KOPT-K1 (cell line): ENCODE measurements at regions not wholly inside any gene's neighbourhood (a gene's known extent, or its start where the extent isn't known, plus 50 kb on each side); places are given as distances from the start of the nearest gene placed in this dataset.
"Not testable (repeated sequence)": the region's sequence is repeated elsewhere in the genome, so short reads cannot be mapped to it uniquely, and the experiment has no call there.

Experiments
- H3K27ac ChIP-seq: fragments of 200-600 bp; sonication (generic); 2 replicates; pipeline ENCODE4 v1.5.1; 2016; ENCODE audit warnings: antibody characterized with exemption, mild to moderate bottlenecking, low read depth, low read length; ENCODE audit not compliant: poor library complexity, severe bottlenecking
- H3K36me3 ChIP-seq: fragments of 200-600 bp; sonication (generic); 2 replicates; pipeline ENCODE4 v1.5.1; 2017; ENCODE audit warnings: antibody characterized with exemption, mild to moderate bottlenecking, low read length, moderate library complexity; ENCODE audit not compliant: insufficient read depth
- H3K9me3 ChIP-seq: fragments of 200-600 bp; sonication (generic); 2 replicates; pipeline ENCODE4 v1.5.1; 2017; ENCODE audit warnings: antibody characterized with exemption, low read length, mild to moderate bottlenecking; ENCODE audit not compliant: insufficient read depth, poor library complexity, severe bottlenecking

GRCh38 chr1:761791-762190 is 75.3 kb upstream of the OR4F16 start:
- not testable (repeated sequence) for H3K27ac ChIP-seq, H3K9me3 ChIP-seq, H3K36me3 ChIP-seq

GRCh38 chr1:771449-771848 is 85.0 kb upstream of the OR4F16 start:
- not testable (repeated sequence) for H3K27ac ChIP-seq, H3K9me3 ChIP-seq, H3K36me3 ChIP-seq

DNA sequence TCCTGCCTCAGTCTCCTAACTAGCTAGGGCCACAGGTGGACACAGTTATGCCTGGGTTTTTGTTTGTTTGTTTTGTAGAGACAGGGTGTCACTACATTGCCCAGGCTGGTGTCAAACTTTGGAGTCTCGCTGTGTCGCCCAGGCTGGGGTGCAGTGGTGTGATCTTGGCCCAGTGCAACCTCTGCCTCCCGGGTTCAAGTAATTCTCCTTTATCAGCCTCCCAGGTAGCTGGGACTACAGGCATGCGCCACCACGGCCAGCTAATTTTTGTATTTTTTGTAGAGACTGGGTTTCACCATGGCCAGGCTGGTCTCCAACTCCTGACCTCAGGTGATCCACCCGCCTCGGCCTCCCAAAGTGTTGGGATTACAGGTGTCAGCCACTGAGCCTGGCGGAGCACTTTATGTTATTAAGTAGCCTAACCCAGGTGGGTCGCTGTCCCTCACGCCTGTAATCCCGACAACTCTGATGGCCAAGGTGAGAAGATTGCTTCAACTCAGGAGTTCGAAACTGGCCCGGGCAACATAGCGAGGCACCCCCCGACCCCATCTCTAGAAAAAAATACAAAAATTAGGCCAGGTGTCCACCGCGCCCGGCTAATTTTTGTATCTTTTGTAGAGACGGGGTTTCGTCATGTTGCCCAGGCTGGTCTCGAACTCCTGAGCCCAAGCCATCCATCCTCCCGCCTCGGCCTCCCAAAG is 91.2 kb upstream of the OR4F16 start:
- H3K36me3 ChIP-seq, H3K9me3 ChIP-seq: not testable (repeated sequence)
- peak overlapping the region; percentile 70 for H3K27ac ChIP-seq

GRCh38 chr1:778451-779278 is 92.2 kb upstream of the OR4F16 start:
- H3K27ac ChIP-seq, result peak overlapping the region; percentile 70
- H3K9me3 ChIP-seq, H3K36me3 ChIP-seq: not testable (repeated sequence)

DNA sequence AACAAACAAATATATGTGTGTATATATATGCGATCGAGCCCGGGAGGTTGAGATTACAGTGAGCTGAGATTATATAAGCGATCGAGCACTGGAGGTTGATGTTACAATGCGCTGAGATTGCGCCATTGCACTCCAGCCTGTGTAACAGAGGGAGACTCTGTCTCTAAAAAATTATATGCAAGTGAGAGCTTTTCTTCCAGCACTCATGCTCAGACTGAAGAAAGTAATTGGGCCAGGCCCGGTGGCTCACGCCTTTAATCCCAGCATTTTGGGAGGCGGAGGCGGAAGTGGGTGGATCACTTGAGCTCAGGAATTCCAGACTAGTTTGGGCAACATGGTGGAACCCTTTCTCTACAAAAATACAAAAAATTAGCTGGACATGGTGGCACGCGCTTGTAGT is 93.2 kb upstream of the OR4F16 start:
- not testable (repeated sequence) for H3K27ac ChIP-seq

GRCh38 chr1:788835-789234 is 102.4 kb upstream of the OR4F16 start:
- no peak overlapping the region for H3K27ac ChIP-seq
- H3K9me3 ChIP-seq, result peaks cover 15% of the 10 kb centered on the region
- H3K36me3 ChIP-seq, result no peaks in the 10 kb centered on the region

More for the DNA sequence above, 93.2 kb upstream of the OR4F16 start:
- not testable (repeated sequence) for H3K36me3 ChIP-seq, H3K9me3 ChIP-seq

DNA sequence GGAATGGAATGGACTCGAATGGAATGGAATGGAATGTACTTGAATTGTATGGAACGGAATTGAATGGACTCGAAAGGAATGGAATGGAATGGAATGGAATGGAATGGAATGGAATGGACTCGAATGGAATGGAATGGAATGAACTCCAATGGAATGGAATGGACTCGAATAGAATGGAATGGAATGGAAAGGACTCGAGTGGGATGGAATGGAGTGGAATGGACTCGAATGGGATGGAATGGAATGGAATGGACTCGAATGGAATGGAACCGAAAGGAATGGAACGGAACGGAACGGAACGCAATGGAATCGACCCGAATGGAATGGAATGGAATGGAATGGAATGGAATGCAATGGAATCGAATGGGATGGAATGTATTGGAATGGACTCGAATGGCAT is 103.2 kb upstream of the OR4F16 start:
- H3K27ac ChIP-seq, H3K36me3 ChIP-seq: not testable (repeated sequence)
- peaks cover 15% of the 10 kb centered on the region for H3K9me3 ChIP-seq

- peaks cover 15% of the 10 kb centered on the region for H3K9me3 ChIP-seq
- H3K36me3 ChIP-seq, H3K27ac ChIP-seq: not testable (repeated sequence)
Measured at GRCh38 chr1:790388-790930, 104.0 kb upstream of the OR4F16 start.

DNA sequence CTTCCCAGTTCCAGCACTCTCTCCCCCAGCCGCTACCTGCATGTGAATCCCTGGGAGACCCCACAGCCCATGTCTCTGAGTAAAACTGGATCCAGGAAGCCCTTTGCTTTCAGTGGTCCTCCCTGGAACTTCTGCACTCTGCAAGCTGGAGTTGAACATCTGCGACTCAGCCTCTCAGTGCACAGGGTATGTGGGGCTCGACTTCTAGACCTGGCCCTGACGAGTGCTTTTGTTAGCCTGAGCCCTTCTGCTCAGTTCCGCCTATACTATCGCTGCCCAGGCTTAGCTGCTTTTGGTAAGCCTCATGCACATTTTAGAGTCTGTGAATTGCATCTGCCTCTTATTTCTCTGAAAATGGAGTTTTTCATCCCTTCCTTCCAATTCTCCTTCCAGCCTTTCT is 107.9 kb upstream of the OR4F16 start:
- H3K27ac ChIP-seq, H3K9me3 ChIP-seq, H3K36me3 ChIP-seq: not testable (repeated sequence)

- not testable (repeated sequence) for H3K27ac ChIP-seq, H3K36me3 ChIP-seq, H3K9me3 ChIP-seq
Measured at GRCh38 chr1:794918-795584, 108.6 kb upstream of the OR4F16 start.

DNA sequence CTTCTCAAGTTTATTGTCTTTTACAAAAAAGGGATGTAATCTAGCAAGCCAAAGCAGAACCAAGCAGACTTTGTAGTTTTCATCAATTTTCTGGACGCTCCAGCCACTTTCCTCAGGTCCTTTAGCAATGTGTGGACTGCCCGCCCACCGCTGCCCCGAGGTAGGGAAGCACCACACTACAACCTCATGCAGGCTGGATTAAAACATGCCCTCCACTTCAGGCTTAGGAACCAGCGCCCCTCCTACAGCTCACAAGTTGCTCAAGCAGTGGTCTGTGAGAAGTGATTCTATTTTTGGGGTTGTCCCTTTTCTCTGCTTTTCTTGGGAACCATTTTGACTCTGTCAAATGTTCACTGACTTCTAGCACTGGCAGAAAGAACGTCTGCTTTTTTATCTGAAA is 111.2 kb upstream of the OR4F16 start:
- H3K9me3 ChIP-seq, H3K27ac ChIP-seq, H3K36me3 ChIP-seq: not testable (repeated sequence)

GRCh38 chr1:800397-800796 is 113.9 kb upstream of the OR4F16 start:
- not testable (repeated sequence) for H3K9me3 ChIP-seq, H3K36me3 ChIP-seq, H3K27ac ChIP-seq

- not testable (repeated sequence) for H3K27ac ChIP-seq, H3K36me3 ChIP-seq, H3K9me3 ChIP-seq
Measured at GRCh38 chr1:804378-805115, 118.1 kb upstream of the OR4F16 start.

DNA sequence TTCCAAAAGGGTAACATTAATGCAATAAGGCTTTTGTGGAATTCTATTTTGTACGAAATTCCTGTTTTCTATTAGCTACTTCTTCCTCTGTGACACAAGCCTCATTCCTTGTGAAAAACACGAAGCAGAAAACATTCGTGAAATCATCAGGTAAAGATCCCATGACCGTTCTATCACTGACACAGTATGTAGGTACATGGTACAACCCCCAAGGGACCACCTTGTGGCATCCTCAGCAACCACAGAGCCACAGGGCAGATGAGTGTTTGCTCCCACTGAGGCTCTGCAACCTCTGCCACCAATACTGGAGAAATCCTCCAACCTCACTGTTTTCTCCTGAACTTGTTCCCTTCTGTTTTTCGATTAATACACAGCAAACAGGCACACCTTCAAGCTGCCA is 118.4 kb upstream of the SAMD11 start:
- H3K36me3 ChIP-seq, H3K9me3 ChIP-seq, H3K27ac ChIP-seq: not testable (repeated sequence)

DNA sequence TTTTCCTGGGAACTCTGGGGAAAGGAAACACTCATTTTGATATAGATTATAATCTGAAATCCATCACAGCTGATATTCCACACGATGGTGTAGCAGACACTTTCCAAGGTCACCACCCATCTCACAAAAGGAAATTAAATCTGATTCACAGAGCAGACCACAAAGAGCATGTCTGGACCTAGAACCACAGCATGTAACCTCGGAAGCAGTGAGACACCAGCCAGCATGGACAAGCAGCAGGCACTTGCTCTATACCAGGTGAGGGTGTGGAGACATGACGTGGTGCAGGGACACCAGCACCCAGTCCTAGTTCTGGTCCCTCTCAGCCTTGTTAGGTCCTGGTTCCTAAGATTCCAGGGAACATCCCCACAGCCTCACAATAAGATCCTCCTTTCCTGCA is 116.7 kb upstream of the SAMD11 start:
- H3K27ac ChIP-seq, H3K36me3 ChIP-seq, H3K9me3 ChIP-seq: not testable (repeated sequence)
